Stimulated activated CD8-positive, alpha-beta memory T cell treated with anti-CD3 and anti-CD28 coated beads, Interleukin-12 subunit alpha, Interleukin-12 subunit beta, amount 100 ng/mL, for 24 hours (primary cell): ENCODE measurements at regions not wholly inside any gene's neighbourhood (a gene's known extent, or its start where the extent isn't known, plus 50 kb on each side); places are given as distances from the start of the nearest gene placed in this dataset.

Experiments used
- DNase-seq: peaks from one replicate; pipeline ENCODE4 v3.0.0-alpha.2; 2020; ENCODE audit errors: extremely low read depth

DNA sequence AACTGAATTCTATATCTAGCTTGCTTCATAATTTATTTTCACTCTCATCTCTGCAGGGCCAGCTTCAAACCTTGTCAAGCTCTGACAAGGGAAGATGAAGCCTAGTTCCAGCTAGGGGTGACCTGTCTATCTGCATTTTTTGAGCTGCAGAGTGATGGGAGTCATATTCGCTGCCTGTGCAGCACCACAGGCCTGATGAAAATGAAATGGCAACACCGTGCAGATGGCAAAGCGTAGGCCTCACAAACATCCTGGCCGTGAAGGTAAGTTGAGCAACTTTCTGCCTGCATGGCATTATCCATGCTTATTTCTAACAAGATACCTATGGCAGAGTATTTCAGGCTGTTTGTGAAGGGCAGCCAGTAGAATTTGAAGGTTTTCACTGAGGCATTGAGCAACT lies 86.4 kb upstream of the C1QTNF9B start:
- no peak for DNase-seq

DNA sequence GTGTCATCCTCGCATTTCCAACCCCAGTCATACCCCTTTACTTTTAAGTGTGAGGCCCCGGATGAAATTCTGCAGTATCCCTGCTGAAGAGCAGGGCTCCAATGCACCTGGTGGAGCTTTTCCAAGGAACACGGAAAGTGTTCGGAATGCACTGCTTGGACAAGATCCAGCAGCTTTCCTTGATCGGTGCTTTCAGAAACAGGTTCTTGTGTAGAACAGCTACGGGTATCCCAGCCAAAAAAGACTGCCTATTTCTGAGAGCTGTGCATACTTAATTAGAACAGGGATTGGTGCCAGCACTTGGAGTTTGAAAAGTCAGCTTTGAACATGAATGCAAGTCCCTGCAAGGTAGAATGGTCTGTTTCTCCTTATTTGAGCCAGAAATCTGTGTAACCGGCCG lies 87.2 kb upstream of the C1QTNF9B start:
- DNase-seq = no peak

DNA sequence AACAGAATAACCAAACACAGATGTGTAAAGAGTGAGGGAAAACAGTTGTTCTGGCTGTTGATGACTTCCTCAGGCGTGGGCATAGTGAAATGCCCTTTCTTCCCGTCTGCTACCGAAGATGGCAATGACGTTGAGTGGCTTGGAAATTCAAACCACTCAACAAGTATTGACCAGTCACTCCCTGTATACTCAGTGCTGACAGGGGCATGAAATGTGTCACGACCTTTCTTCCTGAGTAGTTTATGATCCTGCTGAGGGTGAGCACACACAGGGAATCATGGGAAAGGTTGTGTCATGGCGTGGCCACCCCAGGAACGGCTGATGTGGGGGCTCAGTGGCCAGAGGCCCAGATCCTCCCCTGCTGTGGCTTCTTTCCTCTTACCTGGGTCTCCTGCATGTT lies 87.8 kb upstream of the C1QTNF9B start:
- no peak for DNase-seq

DNA sequence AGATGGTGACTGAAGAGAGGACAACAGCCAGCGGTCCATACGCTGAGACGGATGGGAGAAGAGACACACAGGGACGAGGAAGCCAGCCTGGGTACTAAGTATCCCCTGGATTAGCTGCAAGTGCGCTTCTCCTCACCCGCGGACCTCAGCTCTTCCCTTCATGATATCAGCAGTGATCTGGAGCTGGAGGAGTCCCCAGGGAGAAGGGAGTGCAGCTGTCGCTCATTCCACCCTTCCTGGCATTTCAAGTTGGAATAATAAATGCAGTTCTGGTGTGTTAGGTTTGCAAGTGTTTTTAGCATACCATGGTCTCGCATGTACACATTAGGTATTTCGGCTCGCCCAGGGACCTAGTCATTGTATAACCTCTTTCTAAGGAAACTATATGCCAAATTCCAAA lies 88.5 kb upstream of the C1QTNF9B start:
- DNase-seq = no peak

DNA sequence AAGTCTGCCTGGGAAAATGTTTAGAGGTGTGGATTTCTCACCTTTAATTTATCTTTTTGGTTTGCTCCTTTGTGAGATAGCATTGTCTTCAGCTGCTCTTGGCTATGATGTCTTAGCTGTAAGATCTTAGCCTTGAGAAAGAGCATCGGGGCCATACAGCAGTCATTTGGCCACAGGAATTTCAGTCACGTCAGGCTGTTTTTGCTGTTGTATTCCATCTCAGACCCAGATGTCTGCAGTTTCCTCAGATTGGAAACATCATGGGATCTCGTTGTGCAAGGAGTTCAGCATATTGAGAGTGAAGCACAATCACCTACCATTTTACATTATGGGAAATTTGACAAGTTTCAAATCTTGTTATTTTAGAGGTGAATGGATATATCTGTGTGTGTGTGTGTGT lies 89.3 kb upstream of the C1QTNF9B start:
- no peak for DNase-seq

DNA sequence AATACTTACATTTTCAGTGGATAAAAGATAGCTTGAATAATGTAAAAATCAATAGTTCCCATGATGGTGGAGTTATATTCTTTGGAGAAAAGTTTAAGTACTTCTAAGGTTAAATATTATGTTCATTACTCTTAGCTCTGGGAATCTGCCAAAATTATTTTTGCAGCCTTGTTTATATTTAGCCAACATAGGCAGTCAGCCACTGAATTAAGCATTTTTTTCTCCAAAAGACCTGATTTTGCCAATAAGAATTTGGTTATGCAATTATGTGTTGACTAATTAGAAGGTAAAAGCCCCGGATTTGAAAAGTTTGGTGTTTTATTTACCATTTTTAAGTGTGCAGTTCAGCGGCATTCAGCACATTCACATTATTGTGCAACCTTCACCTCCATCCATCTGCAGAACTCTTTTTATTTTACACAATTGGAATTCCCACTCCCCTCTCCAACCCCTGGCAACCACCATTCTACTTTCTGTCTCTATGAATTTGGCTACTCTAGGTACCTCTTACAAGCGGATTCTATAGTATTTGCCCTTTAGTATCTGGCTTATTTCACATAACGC lies 90.1 kb upstream of the C1QTNF9B start:
- DNase-seq = no peak

DNA sequence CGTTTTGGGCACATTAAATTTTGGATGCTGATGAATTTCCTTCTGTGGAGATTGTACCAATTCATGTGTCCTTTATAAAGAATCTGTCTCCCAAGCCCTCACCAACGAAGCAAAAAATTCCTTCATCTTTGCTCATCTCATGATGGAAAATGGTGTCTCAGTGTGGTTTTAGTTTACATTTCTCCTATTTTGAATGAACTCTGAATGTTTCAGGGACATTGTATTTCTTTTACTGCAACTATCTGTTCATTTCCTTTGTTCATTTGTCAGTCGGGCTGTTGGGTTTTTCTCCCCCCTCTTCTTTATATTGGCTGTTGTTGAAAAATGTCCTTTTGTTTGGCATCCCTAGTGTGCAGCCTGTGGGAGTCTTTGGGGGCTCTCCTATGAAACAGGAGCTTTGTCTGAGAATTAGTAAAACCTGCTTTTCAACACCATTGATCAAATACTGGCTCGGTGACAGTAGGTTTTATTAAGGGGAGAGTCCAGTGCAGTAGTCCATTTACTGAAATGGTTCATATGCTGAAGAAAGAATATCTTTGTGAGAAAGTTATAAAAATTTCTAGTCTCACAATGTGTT lies 91.3 kb upstream of the C1QTNF9B start:
- DNase-seq = no peak

DNA sequence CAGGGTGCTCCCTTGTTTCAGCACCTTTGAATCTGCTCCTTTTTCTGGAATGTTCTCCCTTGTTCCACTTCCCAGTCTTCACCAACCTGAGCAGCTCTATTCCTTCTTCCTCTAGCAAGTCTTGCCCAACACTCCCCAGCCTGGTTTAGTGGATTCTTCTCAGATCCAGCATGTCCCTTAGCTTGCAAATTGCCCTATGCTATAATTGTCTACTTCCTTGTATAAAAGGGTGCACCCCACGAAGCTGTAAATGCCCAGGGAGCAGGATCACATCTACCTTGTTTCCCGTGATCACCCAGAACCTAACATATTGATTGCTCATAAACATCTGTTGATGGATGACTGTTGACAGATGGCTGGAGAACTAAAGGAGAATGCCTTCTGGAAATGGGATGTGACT lies 93.2 kb upstream of the C1QTNF9B start:
- no peak for DNase-seq

DNA sequence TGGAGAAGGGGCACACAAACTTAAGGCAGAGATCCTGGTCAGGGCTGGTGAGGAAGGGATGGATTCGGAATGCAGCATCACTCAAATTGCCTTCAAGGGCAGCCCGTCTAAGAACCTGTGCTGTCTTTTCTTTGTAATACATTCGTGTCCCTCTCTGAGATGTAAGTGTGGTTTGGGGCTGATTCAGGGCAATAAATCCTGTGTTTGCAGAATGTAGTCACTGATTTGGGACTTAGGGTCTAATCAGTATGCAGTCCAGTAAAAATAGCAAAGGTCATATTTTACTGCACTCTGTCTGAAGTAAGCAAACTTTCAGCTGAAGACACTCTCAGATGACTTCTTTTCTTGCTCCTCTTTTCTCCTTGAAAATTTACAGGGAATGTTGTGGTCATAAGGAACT lies 93.8 kb upstream of the C1QTNF9B start:
- no peak for DNase-seq

DNA sequence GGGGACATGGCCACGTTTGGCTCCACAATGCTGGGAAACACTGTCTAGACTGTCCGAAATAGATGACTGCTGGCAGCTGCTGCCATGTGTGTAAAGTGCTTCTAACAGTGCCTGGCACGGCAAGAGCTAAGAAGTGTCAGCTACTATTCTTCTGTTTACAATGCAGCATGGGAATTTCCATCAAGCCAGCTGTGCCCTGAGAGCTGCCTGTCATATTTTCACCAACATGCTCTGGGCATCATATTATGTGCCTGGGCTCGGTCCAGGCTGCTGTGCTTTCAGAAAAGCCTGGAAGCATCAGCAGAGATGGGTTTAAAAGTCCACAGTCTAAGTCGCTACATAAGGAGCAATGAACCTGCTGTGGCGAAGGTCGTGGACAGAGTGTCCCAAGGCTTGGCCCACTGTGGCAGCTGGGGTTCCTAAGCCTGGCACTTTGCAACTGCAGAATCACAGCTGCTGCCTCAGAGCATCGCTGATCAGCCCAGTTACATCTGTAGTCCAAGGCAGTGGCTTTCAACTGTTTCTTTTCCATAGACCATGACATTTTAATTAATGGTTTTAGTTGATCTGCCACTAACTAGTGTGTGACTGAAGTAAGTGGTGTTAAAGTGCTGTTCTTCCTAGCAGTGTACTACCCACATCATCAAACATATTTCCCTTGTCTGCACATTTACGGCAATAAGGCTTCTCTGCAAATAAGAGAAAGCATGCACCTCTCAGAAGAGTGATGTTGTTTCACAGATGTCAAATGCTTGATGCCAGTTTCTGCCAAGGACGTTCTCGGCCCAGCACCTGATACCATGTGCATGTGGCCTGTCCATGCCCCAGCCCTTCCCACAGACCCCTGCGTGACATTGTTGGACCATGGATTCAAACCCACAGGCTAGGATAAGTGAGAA lies 95.7 kb upstream of the C1QTNF9B start:
- no peak for DNase-seq

DNA sequence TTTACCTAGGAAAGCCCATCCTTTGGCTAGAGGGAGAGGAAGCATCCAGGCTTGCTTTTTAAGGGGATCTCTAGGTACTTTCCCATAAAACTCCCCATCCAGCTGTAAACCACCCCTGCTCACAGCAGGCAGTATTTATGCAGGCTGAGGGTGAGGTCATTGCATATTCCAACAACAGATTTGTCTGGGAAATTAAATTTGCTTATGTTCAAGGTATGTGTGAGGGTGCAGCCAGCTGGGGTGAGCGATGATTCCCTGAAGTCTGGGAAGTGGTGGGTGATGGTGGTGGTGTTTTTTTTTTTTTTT lies 96.3 kb upstream of the C1QTNF9B start:
- DNase-seq = no peak

DNA sequence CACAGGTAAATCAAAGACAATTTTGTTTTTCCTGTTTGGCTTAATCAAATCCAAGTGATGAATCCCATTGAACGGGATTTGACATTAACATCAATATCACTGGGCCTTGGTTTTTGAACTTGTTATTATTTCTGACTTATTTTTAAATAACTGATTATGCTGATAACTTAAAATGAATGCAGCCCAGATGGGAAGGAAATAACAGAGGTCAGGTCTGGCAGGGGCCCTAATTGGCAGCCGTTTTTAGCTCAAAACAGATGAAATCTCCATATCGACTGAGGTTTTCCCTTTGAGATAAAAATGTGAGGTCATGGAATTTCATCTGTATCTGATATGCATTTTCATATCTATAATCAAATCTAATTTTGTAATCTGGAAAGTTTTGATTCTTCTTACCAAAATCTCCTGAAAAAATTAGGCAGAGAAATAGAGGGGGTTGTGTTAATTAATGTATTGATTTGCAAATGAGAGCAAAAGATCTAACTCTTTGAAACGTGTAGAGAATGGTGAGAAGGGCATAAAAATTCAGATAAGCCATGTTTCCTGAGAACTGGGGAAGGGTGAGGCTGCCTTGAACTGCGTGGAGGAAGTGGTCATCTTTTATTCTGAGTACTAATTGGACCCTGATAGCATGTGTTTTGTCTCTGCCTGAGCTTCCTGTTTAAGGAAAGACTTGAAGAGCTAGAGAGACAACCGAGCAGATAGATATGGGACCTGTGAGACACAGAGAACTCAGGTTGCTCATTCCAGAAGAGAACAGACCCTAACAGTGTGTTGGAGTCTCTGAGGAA lies 98.2 kb upstream of the C1QTNF9B start:
- no peak for DNase-seq

DNA sequence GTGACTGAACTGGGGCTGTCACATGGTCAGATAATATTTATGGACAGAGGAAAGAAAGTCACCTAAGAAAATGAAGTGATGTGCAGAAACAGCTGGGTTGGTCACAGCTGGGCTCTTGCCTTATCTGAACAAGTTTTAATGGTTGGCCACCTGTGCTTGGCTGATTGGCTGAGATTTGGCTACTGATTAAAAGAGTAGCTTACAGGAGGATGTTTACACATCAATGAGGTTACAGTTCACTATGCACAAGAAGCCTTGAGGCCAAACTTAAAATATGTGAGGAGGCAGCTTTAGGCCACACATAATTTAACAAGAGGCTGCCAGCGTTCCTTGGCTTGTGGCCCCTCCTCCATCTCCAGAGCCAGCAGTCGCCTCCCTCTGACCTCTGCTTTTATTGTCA lies 99.2 kb upstream of the C1QTNF9B start:
- DNase-seq = no peak

DNA sequence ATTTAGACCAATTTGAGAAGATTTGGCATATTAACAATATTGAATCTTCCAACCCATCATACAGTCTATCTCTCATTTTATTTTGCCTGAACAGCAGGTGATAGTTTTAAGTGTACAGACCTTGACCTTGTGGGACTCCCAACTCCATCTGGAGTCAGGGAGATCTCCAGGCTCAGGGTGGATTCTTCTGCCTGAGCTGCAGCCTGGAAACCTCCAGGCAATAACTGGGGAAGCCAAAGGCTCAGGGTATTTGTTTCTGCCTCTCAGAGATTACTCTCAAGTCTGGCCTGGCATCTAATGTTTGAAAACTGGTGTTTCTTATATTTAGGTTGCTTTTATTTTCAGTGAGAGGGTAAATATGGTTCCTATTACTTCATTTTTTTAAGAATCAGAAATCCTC lies 102.1 kb upstream of the C1QTNF9B start:
- no peak for DNase-seq

DNA sequence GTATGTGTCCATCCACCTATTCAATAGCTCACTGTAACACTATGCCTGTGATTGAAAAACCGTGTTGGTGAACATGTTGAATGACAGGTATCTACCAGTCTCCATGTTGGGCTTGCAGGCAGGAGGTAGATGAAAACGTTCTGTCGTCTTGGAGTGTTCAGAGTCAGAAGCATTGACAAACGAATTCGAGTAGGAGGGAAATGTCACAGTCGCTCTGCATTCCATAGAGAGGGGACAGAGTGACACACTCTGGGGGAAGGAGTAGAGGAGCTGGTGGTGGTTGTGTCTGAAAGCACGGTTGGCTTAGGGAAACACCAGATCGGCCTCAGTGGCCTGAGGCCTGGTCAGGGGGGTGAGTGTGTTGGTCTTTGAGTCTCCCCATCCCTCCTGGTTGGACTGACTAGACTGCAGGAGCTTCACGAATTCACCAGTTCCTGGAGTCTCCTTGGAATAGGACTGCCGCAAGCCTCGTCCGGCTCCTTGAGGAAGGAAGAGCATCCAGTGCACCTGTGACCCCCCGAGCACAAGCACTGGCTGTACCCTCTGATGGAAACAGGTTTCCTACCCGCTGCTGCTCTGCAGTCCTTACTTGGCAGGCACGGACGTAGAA lies 105.0 kb upstream of the C1QTNF9B start:
- no peak for DNase-seq

DNA sequence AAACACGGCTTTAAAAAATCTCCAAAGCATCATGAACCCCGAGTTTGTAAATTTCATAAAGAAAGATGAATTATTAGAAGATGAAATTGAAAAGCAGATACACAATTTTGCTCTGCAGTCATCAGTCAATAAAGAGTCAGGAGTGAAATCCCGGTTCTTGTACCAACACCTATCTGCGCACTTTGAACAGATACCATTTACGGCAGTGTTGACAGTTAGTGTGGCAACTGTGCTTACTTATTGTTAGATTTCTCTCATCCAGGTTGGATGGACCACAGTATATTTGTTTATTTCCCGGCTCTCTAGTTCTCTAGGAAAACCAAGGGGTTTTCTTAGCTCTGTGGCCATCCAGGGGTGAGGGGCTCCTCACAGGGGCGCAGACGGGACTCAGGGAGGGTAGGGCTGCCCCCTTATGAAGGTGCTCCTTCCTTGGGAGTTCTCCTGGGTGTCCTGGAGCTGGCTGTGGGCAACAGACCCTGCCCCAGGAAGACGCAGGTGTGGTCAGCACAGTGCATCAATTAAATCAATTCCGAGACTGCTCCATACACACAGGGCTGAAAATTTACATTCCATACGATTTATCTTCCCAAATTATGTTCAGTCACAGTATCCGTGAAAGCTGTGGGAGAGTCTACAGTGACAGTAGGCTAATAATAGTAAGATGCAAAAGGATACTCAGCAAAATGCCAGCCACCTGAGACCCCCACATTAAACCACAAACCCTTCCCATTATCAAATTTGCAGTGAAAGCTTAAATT lies 107.0 kb upstream of the C1QTNF9B start:
- no peak for DNase-seq

DNA sequence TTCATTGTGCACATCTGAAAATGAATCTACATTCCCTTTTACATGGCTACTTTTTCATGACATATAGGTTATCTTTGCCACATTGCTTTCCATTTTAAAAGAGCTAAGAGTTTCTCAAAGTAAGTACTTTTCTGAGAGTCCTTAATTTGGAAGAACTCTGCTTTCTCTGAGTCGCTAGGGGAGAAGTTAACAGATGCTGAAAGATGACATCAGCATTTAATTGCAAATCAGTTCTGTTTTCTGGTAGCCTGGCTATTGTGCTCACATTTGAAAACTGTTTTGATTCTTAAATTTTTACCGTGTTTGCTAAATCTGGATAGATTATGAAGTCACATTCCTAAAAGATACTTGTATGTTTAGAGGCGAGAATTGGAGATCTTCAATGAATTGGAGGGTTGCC lies 107.7 kb upstream of the C1QTNF9B start:
- no peak for DNase-seq

DNA sequence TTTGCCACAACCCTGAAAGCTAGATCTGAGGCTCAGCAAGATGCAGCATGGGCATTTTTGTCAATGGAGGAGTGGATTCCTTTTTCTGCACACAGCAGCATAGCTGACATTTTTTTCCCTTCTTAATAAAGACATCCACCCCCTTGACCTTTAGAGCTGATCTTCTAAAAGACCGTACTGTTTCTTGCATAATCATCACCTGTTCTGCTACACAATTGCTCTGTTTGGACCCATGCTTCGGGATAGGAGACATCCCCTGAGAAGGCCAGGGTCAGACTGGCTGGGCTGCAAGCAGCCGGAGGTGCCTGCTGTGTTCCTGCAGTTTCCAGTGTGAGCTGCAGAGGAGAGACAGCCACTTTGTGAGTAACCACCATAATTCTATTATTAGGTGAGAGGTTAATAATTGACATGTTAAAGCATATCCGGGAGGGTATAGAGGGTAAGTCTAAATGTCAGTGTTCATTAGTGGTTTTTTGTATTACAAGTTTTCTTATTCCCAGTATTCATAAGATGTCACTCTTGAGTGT lies 108.5 kb upstream of the C1QTNF9B start:
- DNase-seq = no peak

DNA sequence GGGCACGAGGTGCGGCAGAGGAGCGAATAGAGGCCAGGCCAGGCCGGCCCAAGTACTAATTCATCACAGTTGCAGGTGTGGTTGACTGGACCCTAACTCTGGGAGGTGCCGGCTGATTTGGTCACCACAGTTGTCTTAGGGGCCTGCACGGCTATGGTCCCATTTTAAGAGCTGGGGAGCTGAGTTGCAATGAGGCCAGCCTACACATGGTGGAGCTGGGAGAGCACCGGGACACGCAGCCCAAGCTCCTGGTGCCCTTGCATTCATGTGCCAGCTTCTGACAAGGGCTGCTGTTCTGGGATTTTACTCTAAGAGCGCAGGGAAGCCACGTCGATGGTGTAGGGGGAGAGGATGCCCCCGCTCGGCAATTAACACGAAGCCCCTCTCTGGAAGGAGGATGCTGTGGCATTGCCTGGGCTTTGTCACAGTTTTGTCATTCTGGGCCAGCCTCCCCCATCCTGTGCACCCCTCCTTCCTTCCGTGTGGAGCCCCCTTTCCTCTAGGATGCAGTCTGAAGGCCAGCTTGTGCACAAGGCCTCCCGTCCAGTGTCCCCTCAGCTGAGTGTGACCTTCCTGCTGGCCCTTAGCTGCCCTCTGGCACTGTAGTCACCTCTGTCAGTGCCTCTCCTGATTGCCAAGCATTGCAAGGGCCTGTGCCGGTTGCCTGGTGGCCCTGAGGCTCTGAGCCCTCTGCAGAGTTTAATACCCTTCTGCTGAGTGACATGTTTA lies 109.4 kb upstream of the C1QTNF9B start:
- DNase-seq = no peak

DNA sequence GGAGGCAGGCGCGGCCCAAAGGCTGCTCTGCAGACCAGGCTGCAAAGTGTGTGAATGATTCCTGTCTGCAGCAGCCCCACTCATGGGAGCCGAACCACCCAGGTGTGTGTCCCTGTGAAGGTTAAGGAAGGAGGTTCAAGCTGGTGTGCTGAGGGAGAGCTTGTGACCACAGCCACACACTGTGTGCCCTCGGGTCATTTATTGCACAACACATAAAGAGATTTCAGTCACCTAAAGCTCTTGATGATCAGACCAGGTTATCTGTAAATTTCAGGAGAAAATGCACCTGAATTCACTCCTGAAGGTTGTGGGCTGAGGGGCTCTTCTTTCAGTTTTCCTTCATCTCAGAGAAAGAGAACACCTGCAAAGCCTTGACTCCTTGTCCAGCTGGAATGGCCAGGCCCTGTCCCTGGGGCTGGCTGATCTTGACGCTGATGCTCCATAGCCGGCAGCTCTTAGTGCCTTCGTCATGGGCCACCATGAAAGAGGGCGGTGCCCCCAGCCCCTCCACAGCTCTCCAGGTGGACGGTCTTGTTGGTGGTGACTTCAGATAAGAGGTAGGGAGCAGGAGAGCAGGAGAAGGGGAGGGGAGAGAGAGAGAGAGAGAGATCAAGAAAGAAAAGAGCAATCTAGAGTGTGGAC lies 110.8 kb upstream of the C1QTNF9B start:
- DNase-seq = no peak
